GM06990 (cell line): ENCODE measurements at regions not wholly inside any gene's neighbourhood (a gene's known extent, or its start where the extent isn't known, plus 50 kb on each side); places are given as distances from the start of the nearest gene placed in this dataset.

Experiments used
- DNase-seq: peaks from one replicate; pipeline ENCODE4 v3.0.0-alpha.2; 2011; ENCODE audit not compliant: insufficient read length; ENCODE audit errors: extremely low read depth
- H3K27me3 ChIP-seq: replicated peaks from 2 replicates; pipeline ENCODE4 v1.6.0; 2011; ENCODE audit warnings: low read length; ENCODE audit not compliant: control insufficient read depth, insufficient read depth
- H3K36me3 ChIP-seq: 2 replicates; pipeline ENCODE4 v1.5.1; 2011; ENCODE audit warnings: low read length; ENCODE audit not compliant: control insufficient read depth, insufficient read depth
- H3K4me3 ChIP-seq: replicated peaks from 2 replicates; pipeline ENCODE4 v1.5.1; 2011; ENCODE audit warnings: low read depth, mild to moderate bottlenecking, control low read depth, low read length
- TF ChIP-seq, protein P1 (sequence below): IDR thresholded peaks from 2 replicates; pipeline ENCODE4 v1.5.1; 2011; ENCODE audit warnings: low read length, control low read depth, mild to moderate bottlenecking, inconsistent platforms; ENCODE audit not compliant: insufficient read depth, poor library complexity, severe bottlenecking

GRCh38 chr2:143844986-143845385, 674.9 kb downstream of the ZEB2 start:
- no peaks in the 10 kb centered on the region for H3K36me3 ChIP-seq
- H3K4me3 ChIP-seq, result no peak overlapping the region
- DNase-seq, result no peak
- TF ChIP-seq, protein P1, sequence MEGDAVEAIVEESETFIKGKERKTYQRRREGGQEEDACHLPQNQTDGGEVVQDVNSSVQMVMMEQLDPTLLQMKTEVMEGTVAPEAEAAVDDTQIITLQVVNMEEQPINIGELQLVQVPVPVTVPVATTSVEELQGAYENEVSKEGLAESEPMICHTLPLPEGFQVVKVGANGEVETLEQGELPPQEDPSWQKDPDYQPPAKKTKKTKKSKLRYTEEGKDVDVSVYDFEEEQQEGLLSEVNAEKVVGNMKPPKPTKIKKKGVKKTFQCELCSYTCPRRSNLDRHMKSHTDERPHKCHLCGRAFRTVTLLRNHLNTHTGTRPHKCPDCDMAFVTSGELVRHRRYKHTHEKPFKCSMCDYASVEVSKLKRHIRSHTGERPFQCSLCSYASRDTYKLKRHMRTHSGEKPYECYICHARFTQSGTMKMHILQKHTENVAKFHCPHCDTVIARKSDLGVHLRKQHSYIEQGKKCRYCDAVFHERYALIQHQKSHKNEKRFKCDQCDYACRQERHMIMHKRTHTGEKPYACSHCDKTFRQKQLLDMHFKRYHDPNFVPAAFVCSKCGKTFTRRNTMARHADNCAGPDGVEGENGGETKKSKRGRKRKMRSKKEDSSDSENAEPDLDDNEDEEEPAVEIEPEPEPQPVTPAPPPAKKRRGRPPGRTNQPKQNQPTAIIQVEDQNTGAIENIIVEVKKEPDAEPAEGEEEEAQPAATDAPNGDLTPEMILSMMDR, result no peak
- H3K27me3 ChIP-seq, result no peaks in the 10 kb centered on the region; the same call in 1 of the 2 replicates

DNA sequence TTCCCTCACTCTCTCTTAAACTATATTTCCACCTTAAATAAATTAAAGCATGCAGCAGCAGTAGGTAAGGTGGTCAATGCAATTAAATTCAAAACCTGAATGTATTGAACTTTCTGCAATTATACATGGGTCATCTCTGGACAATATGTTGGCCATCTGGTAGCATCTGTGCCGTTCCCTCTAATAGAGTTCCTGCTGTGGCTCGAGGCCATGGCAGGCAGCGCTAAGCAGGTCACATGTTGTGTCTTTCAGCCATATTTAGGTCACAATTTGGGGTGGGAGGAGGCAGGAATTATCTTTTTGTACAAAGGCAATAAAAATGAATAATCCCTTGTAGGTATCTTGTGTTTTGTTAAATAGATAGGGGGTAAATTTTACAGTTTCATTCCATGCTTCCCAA, 676.2 kb downstream of the ZEB2 start:
- Histone ChIP-seq H3K4me3 (no peak overlapping the region), H3K36me3 (no peaks in the 10 kb centered on the region), H3K27me3 (no peaks in the 10 kb centered on the region; the same call in 1 of the 2 replicates)
- TF ChIP-seq, protein P1, result no peak
- no peak for DNase-seq

GRCh38 chr2:143842836-143843235, 677.1 kb downstream of the ZEB2 start:
- no peak for DNase-seq
- Histone ChIP-seq H3K4me3 (no peak overlapping the region), H3K36me3 (no peaks in the 10 kb centered on the region), H3K27me3 (no peaks in the 10 kb centered on the region; the same call in 1 of the 2 replicates)
- TF ChIP-seq, protein P1, result no peak

- H3K36me3 ChIP-seq, result no peaks in the 10 kb centered on the region
- no peak overlapping the region for H3K4me3 ChIP-seq
- TF ChIP-seq, protein P1, result no peak
- DNase-seq, result no peak
- no peaks in the 10 kb centered on the region; the same call in 1 of the 2 replicates for H3K27me3 ChIP-seq
Measured at GRCh38 chr2:143841935-143842334, 678.0 kb downstream of the ZEB2 start.

DNA sequence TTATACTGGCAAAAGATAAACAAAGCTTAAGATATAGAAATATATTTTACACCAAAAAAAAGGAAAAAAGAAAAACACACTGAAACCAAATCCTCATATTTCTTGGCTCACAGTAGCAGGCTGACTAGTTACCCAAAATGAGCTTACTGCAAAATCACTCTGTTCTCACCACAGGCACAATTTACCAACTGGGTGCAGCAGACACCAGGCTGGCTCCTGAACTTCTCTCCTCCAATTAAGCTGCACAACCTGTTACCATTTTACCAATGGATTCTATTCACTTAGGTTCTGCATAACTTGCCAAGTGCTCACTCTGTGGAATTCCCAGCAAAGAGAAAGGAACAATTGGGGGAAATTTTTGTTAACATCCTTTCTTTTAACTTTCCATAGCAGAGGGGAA, 679.3 kb downstream of the ZEB2 start:
- TF ChIP-seq, protein P1, result no peak
- Histone ChIP-seq H3K36me3 (no peaks in the 10 kb centered on the region), H3K4me3 (no peak overlapping the region), H3K27me3 (no peaks in the 10 kb centered on the region; the same call in 1 of the 2 replicates)
- DNase-seq, result no peak

GRCh38 chr2:143840194-143840593, 679.7 kb downstream of the ZEB2 start:
- H3K4me3 ChIP-seq, result no peak overlapping the region
- H3K36me3 ChIP-seq, result no peaks in the 10 kb centered on the region
- no peak for DNase-seq
- H3K27me3 ChIP-seq, result no peaks in the 10 kb centered on the region; the same call in 1 of the 2 replicates
- TF ChIP-seq, protein P1, result no peak
